ENCODE measurements at regions not wholly inside any gene's neighbourhood (a gene's known extent, or its start where the extent isn't known, plus 50 kb on each side); places are given as distances from the start of the nearest gene placed in this dataset.

GRCh38 chr5:15092801-15093200 is 221.2 kb upstream of the ANKH start:
- TF ChIP-seq EZH2 (IDR thresholded peaks at IDR 0.05; ENCODE audit: insufficient read depth, poor library complexity, severe bottlenecking): no peak
- no peak for TF ChIP-seq EZH2phosphoT487 (IDR thresholded peaks at IDR 0.05; ENCODE audit: insufficient read depth, low read depth)
